ENCODE measurements at regions not wholly inside any gene's neighbourhood (a gene's known extent, or its start where the extent isn't known, plus 50 kb on each side); places are given as distances from the start of the nearest gene placed in this dataset.
"Not testable (repeated sequence)": the region's sequence is repeated elsewhere in the genome, so short reads cannot be mapped to it uniquely, and the experiment has no call there.

- DNase-seq (ENCODE audit: low spot score), result no peak
Measured at GRCh38 chr1:79551321-79551720, 544.8 kb upstream of the ADGRL4 start.

GRCh38 chr1:79550402-79550801 lies 543.9 kb upstream of the ADGRL4 start:
- DNase-seq (ENCODE audit: low spot score), result no peak

GRCh38 chr1:79549201-79549600 lies 542.7 kb upstream of the ADGRL4 start:
- no peak for DNase-seq (ENCODE audit: low spot score)

GRCh38 chr1:79547514-79547913 lies 541.0 kb upstream of the ADGRL4 start:
- DNase-seq (ENCODE audit: low spot score), result no peak

- DNase-seq (ENCODE audit: low spot score), result peak; percentile 3
Measured at GRCh38 chr1:79543394-79543793, 536.9 kb upstream of the ADGRL4 start.

GRCh38 chr1:79539001-79539400 lies 532.5 kb upstream of the ADGRL4 start:
- DNase-seq (ENCODE audit: low spot score), result no peak

DNA sequence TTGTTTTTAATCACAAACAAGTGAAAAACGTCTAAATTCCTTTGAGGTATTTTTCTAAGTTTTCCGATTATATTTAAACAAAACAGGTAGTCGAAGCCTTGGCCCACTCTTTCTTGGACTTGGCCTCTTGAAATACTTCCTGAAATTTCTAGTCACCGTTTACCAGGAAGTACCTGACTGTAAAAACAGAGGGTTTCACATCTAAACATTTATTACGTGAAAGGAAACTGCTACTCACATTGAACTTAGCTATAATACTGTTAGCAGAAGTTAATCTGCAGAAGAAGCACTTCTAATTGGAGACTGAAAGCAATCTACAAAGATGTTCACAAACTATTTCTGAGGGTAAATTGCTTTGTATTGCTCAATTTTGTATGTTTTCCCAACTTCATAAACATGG lies 526.0 kb upstream of the ADGRL4 start:
- no peak for DNase-seq (ENCODE audit: low spot score)

GRCh38 chr1:79531790-79532189 lies 525.3 kb upstream of the ADGRL4 start:
- DNase-seq (ENCODE audit: low spot score), result no peak

GRCh38 chr1:79530476-79530875 lies 523.9 kb upstream of the ADGRL4 start:
- DNase-seq (ENCODE audit: low spot score), result no peak

GRCh38 chr1:79530055-79530454 lies 523.5 kb upstream of the ADGRL4 start:
- no peak for DNase-seq (ENCODE audit: low spot score)

- DNase-seq (ENCODE audit: low spot score), result no peak
Measured at GRCh38 chr1:79524126-79524525, 517.6 kb upstream of the ADGRL4 start.

- DNase-seq (ENCODE audit: low spot score), result no peak
Measured at GRCh38 chr1:79519084-79519760, 512.7 kb upstream of the ADGRL4 start.

DNA sequence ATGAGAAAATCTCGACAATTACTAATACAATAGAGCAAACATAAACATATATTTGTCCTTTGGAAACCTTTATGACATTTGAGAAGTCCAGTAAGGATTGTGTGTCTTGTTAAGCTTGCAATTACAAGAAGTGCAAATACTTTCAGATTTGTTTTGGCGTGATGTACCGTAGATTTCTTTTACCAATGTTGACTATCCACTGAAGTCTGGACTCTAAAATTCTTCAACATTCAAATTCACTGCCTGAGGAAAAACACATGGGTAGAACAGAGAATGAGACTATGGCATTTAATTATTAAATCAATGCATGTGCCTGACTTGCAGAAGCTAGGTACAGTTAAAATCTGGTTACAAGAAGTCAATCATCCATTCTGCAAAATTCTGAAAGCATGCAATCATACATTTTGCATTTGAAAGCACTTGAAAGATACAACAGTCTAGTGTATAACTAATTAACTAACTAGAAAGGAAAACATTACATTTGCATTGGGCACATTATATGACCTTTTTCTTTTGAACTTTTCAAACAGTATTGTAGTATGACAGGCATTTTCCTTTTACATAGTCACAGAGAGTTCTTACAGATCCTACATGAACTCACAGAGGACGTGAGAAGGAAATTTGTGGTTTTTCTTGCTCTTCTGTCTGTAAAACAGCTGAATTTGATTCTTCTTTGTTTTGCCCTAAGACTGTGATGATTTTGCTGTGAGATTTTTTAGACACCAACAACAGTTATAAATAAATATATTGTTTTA lies 511.1 kb upstream of the ADGRL4 start:
- no peak for DNase-seq (ENCODE audit: low spot score)

- no peak for DNase-seq (ENCODE audit: low spot score)
Measured at GRCh38 chr1:79507770-79508169, 501.2 kb upstream of the ADGRL4 start.

GRCh38 chr1:79501153-79501552 lies 494.6 kb upstream of the ADGRL4 start:
- no peak for DNase-seq (ENCODE audit: low spot score)

GRCh38 chr1:79499541-79499940 lies 493.0 kb upstream of the ADGRL4 start:
- no peak for DNase-seq (ENCODE audit: low spot score)

DNA sequence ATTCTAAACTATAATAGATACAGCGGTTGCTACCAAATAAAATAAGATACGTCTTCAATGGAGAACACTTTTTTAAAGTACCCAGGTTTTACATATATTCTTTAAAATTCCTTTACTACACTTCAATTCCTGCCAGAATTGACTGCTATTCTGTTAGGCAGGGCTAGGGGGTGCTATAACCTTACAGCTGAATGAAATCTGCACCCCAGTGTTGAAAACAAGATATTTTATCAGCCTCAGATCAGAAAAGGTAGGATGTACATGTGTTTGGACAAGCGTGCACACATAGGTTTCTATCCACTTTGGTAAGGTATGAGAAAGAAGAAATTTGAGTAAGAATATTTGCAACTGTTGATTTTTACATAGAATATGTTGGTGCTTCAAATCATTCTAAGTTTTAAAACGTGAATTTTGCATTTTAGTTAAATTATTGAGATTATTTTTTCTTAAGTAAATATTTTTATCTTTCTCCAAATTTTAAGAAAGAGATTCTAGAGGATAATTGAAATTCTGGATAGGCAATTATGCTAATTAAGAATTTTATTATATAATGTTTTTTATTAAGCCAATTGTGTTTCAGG lies 490.8 kb upstream of the ADGRL4 start:
- peak; percentile 41 for DNase-seq (ENCODE audit: low spot score)

DNA sequence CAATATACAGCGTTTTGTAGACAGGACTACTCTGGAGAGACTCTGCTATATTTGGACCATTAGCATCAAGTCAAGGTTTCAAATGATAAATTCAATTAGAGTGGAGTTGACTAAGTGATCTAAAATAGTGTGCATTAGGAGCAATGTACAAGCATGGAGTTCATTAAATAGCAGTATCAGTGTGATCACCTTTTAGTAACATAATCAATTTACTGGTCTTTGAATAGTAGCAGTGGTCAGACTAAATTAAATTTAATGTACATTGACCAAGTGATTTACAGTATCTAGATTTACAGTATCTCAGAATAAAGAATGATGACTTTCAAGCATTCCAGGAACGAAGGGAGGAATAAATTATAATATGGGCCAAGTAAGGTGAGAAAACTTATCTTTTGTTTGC lies 489.6 kb upstream of the ADGRL4 start:
- DNase-seq (ENCODE audit: low spot score), result peak; percentile 71

GRCh38 chr1:79493702-79494101 lies 487.2 kb upstream of the ADGRL4 start:
- DNase-seq (ENCODE audit: low spot score), result not testable (repeated sequence)

- not testable (repeated sequence) for DNase-seq (ENCODE audit: low spot score)
Measured at GRCh38 chr1:79488572-79489121, 482.1 kb upstream of the ADGRL4 start.

GRCh38 chr1:79478728-79479373 lies 472.3 kb upstream of the ADGRL4 start:
- DNase-seq (ENCODE audit: low spot score), result no peak

DNA sequence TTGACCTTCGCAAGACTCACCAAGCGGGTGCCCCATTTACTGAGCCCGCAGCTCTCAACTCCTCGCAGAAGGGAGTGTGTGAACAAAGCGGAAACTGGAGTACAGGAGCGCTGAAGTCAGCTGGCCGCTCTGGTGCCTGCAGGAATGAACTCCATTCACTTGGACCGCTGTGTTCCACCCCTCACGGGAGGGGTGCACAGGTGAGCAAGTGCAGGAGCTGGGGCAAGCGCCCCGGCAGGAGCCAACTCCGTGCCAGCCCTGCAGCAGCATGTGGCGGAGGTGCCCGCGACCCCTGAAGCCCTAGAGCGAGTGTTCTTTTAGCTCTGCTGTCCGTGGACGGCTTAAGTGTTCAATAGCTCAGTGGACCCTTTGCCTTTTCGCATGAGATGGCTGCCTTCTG lies 471.6 kb upstream of the ADGRL4 start:
- DNase-seq (ENCODE audit: low spot score), result no peak

Data from SK-N-DZ (cell line).